NCI-H524 treated with DMSO at 0.1 percent for 48 hours (cell line): ENCODE measurements at regions not wholly inside any gene's neighbourhood (a gene's known extent, or its start where the extent isn't known, plus 50 kb on each side); places are given as distances from the start of the nearest gene placed in this dataset.

Experiments
- DNase-seq: peaks from one replicate; lab custom pipeline; 2025; lab: John Stamatoyannopoulos, UW

GRCh38 chr5:56622141-56622540, 193.2 kb upstream of the MAP3K1 start:
- no peak for DNase-seq

GRCh38 chr5:56620903-56621677, 194.3 kb upstream of the MAP3K1 start:
- no peak for DNase-seq

DNA sequence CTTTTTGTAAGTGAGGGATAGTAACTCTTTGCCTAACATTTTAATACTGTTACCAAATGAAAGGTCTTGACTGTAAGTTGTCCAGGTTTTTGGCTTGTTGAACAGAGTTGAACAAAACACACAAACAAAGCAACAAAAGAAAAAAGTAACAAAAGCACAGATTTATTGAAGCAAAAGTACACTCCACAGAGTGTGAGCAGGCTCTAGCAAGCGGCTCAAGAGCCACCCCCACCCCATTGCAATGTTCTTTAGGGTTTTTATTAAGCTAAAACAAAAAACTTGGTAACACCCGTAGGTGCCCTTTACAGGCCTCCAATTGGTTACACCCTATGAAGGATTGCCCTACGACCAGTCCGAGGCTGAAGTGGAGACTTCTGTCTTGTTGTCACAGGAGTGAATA, 197.4 kb upstream of the MAP3K1 start:
- no peak for DNase-seq

DNA sequence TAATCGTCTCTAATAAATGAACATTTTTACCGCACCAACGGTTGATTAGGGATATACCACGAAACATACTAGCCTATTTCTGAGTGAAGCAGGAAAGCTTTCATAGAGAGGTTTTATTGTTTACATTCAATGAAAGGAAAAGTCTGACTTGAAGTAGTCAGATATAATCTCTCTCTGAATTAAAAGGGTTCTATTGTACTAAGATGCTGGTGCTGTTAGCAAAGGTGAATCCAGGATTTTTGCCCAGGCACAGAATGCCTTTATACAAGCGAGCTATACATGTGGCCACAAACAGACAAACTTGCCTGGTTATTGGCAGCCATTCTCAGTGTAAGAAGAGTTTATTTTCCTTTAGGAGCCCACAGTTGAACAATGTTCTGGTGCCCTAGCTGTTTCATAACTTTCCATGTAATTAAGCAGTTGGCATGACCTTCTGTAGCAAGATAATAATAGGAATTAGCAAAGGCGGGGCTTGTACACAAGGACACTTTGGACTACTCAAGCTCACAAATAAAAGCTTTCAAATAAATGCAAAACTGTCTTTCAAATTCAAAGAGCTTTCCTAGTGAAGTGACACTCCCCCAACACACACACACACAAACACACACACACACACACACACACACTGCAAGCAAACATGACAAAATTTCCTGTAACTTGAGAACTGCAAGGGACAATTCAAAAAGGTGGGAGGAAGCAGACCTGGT, 198.7 kb upstream of the MAP3K1 start:
- no peak for DNase-seq

DNA sequence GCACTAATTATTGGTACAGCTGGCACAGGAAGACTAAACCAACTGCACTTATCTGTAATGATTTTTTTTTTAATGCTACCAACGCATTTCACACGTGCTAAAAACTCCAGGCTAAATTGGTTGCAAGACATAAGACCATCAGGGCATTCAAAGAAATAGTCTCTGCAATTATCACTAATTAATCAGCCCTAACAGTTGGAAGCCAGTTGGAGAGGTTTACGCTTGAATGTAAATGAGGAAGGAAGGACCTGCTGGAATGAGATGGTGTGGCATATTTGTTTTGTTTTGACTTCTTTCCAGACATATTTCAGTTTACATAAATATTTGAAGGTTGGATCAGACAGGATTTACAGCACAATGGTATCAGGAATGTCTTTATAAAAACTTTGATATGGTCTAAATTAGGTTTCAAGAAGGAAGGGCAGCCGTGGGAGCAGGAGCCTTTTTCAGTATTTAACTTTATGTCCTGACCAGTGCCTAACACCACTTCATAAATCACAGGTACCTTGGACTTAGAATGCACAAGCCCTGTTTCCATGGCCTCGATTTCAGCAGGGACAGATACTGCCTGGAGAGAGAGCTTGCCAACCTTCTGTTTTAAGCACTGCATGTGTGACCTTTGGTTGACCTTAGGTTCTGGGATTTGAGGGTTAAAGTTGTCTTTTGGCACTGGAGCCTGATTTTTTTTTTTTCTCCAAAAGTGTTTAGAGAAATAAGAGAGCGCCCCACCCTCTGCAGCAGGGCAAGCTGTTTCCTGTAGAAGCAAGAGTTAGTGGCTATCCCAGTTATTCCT, 199.8 kb upstream of the MAP3K1 start:
- peak; percentile 21 for DNase-seq

GRCh38 chr5:56612759-56613158, 202.6 kb upstream of the MAP3K1 start:
- DNase-seq = no peak

- DNase-seq = no peak
Measured at GRCh38 chr5:56612353-56612752, 203.0 kb upstream of the MAP3K1 start.

GRCh38 chr5:56610093-56610698, 205.2 kb upstream of the MAP3K1 start:
- DNase-seq = no peak

GRCh38 chr5:56608217-56608925, 207.0 kb upstream of the MAP3K1 start:
- DNase-seq = no peak

DNA sequence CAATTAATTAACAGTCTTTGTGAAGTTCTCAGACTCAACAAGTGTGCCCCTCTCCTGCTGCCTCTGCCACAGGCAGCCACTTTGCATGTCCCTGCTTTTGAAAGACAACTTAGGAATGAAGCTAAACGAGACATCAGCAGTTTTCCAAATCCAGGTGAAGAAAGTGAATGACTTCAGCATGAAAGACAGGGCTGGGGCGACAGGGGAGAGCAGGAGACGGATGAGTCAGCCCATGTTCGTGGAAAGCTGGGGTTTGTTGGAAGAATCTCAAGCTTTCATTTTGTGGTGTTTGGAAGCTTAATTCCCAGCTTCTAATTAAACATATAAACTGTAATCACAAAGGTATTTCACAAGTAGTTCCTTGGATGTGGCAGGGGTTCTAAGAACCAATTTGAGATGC, 207.8 kb upstream of the MAP3K1 start:
- no peak for DNase-seq

DNA sequence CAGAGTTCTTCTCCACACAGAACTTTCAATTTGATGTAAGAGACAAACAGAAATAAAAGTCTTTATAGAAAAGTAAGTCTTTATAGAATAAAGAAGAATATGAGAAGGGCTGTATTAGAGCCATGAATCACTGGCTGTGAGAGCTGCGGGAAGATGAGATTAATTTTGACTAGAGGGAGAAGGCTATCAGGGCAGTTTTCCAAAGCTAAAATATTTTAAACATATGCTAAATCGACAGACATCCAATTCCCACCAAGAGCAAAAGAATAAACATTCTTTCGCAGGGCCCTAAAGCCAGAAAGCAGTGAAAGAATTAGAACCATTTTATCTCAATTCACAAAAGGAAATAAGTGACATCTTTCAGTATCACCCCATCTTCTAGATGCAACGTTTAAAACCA, 208.3 kb upstream of the MAP3K1 start:
- no peak for DNase-seq

DNA sequence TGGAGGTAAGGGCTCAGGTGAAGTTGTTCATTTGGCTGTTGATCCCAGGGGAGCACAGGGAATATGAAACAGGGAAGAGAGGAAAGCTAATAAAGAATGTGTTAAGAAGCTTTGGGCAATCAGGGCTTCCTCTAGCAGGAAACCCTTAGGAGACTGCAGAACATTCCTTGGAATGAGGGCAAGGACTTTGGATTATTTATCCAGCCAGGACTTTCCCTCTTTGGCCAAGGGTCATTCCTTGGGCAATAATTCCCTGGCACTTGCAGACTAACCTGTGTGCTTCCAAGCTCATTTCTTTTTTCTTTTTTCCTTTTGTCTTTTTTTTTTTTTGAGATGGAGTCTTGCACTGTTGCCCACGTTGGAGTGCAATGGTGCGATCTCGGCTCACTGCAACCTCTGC, 209.2 kb upstream of the MAP3K1 start:
- DNase-seq = no peak

DNA sequence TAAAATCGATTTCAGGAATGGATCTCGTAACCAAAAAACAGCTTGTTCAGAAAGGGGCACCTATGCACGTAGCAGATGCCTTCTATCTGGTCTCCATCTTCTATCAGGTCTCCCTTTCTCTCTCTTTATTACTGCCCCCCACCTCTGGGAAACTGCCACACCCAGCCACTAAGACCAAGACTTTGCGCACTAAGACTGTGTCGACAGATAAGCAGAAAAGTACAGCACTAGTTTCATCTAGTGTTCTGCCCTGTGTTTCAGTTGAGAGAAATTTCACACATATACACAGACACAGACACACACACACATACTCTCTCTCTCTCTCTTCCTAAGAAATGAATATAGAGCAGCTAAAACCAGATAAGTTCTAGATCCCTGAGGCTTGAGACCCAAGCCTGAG, 210.1 kb upstream of the MAP3K1 start:
- no peak for DNase-seq

DNA sequence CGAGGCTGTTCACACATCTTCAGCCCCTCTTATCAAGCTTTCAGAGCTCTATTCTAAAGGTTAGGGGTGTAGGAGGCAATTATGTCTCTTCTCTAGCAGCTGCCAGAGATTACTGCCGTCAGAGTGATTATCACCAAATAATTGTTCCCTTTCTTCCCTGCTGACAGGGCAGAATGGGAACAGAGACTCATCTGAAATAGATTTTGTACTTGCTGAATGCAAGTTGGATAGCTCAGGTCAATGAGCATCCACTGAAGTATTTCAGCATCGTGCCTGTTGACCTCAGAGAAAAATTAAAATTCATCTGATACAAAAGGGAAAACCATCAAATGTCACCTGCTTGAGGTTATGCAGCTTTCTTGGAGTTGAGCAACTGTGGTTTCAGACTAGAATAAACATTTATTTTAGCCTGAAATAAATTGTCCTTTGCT, 213.7 kb upstream of the MAP3K1 start:
- no peak for DNase-seq

DNA sequence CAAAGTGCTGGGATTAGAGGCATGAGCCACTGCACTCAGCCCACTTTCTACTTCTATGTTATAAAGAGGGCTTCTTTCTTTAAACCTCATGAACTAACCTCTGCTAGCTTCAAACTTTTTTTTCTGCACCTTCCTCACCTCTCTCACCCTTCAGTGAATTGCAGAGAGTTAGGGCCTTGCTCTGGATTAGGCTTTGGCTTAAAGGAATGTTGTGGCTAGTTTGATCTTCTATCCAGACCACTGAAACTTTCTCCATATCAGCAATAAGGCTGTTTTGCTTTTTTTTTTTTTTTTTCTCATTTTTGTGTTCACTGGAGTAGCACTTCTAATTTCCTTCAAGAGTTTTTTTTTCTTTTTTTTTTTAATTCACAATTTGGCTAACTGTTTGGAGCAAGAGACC, 216.4 kb upstream of the MAP3K1 start:
- DNase-seq = no peak

GRCh38 chr5:56596155-56596554, 219.2 kb upstream of the MAP3K1 start:
- no peak for DNase-seq

GRCh38 chr5:56595566-56595965, 219.8 kb upstream of the MAP3K1 start:
- DNase-seq = no peak

DNA sequence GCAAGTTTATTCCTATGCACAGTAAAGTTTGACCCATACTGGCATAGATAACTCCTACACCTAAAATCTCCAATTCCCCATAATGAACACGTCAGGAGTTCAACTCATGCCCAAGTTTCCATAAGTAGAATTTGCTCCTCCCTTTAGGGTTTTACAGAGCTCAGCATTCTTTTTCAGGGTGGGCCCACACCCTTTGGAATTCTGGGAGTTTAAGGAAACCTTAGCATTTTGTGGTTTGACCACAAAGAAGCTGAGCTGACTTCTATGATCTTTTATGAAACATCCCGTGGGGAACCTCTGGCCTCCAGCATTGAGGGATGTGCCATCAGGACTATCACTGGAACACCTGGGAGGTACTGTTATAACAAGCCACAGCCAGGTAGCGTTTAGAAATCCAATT, 220.6 kb upstream of the MAP3K1 start:
- no peak for DNase-seq

DNA sequence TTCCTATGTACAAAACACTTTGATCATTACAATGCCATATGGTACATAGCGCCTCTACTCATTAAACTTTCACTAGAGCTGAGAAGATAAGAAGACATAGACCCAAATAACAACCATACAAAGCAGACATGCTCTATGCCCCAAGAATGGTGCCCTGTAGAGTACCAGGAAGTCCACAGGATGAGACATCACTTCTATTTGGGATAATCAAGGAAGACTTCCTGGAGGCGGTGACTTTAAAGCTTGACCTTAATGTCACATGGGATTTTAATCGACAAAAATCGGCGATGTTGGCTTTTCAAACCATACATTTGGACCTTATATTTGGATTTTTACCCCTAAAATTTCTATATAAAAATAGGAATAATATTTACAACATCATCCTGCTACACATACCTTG, 224.3 kb upstream of the MAP3K1 start:
- no peak for DNase-seq

DNA sequence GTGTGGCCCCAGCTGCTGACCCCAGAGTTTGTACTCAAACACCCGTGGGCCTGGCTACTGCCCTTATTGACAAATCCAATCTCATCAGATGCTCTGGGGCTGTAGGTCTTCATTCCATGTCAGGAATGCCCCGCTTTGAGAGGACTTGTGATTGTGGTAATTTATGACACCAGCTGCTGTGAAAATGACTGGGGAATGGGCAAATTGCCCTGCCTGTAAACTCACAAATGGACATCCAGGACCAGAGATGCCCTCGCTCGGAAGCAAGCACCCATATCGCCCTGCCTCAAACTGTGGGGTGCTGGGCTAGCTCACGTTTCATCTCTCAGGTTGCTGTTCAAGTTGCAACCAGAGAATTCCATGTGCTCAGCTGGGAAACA, 225.9 kb upstream of the MAP3K1 start:
- DNase-seq = no peak

- no peak for DNase-seq
Measured at GRCh38 chr5:56588636-56589480, 226.5 kb upstream of the MAP3K1 start.
